Stimulated activated CD8-positive, alpha-beta memory T cell treated with anti-CD3 and anti-CD28 coated beads, Interleukin-4, amount 100 ng/mL, for 1 hour (primary cell): ENCODE measurements at regions not wholly inside any gene's neighbourhood (a gene's known extent, or its start where the extent isn't known, plus 50 kb on each side); places are given as distances from the start of the nearest gene placed in this dataset.
"Not testable (repeated sequence)": the region's sequence is repeated elsewhere in the genome, so short reads cannot be mapped to it uniquely, and the experiment has no call there.

Source experiments
- DNase-seq, 2 donors: peaks; one replicate each; pipeline ENCODE4 v3.0.0-alpha.2; 2020; ENCODE audit warnings: low read depth in 2 of 2, low spot score in 1 of 2

DNA sequence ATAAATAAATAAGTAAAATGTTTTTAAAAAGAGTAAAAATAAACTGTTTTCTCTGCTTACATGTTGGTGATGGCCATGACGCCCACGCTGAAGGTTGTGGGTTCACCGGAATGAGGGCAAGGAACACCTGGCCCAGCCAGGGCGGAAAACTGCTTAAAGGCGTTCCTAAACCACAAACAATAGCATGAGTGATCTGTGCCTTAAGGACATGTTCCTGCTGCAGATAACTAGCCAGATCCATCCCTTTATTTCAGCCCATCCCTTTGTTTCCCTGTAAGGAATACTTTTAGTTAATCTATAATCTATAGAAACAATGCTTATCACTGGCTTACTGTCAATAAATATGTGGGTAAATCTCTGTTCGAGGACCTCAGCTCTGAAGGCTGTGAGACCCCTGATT, 63.3 kb upstream of the CEP78 start:
- DNase-seq: not testable (repeated sequence)

DNA sequence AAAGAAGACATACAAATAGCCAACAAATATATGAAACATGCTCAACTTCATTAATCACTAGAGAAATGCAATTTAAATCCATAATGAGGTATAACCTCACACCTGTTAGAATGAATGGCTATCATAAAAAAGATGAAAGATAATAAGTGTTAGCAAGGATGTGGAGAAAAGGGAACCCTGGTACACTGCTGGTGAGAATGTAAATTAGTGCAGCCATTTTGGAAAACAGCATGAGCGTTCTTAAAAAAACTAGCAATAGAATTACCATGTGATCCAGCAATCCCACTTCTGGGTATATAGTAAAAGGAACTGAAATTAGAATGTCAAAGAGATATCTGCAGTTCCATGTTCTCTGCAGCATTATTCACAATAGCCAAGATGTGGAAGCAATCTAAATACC, 64.2 kb upstream of the CEP78 start:
- no peak for DNase-seq

DNA sequence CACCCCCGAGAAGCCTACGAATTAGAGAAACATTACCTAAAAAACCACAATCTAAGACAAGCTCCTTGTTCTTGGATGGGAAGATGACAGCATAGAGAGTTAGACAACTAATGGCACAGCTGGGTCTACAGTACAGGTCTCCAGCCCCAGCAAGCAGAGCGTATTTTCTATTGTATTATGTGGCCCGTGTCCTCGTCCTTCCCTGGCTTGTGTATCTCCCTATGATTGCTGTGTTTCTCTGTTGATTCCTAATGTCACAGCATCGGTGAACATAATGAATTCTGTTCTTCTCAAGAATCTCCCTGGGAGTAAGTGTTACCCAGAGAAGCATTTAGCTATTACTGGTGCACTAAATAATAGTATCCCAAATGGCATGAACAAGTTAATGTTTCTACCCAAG, 66.8 kb upstream of the CEP78 start:
- DNase-seq: no peak

GRCh38 chr9:78167356-78167755, 68.5 kb upstream of the CEP78 start:
- no peak for DNase-seq

DNA sequence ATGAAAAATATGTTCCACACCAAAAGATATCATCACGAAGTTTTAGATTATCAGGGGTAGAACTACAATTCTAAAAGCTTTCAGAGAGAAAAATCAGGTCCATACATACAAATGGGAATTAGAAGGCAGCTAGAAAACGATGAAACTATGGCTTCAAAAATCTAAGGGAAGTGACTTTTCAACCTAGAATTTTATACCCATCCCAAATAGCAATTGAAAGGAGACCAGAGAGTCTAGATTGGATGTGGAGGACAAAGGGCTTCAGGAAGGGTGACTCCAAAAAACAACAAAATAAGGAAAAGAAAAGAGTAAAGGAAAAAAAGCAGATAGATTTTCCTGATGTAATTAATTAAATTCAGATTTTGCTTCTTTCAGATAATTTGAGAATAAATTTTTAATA, 72.0 kb upstream of the CEP78 start:
- no peak for DNase-seq

DNA sequence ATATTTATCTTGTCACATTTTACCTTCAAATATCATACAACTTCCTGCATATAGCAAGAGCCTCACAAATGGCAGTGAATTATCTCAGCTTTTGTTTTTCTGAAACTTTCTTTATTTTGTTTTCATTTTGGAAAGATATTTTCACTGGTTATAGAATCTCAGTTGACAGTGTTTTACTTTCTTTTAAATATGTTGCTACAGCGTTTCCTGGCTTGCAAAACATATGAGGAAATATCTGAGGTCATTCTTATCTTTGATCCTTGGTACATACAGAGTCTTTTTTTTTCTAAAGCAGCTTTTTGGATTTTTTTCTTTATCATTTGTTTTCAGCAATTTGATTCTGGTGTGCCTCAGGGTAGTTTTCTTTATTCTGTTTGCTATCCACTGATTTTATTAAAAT, 77.6 kb upstream of the CEP78 start:
- DNase-seq: no peak

GRCh38 chr9:78150983-78151356, 84.9 kb upstream of the CEP78 start:
- no peak for DNase-seq

- DNase-seq: no peak
Measured at GRCh38 chr9:78150312-78150982, 85.4 kb upstream of the CEP78 start.

GRCh38 chr9:78149702-78150291, 86.1 kb upstream of the CEP78 start:
- no peak for DNase-seq

DNA sequence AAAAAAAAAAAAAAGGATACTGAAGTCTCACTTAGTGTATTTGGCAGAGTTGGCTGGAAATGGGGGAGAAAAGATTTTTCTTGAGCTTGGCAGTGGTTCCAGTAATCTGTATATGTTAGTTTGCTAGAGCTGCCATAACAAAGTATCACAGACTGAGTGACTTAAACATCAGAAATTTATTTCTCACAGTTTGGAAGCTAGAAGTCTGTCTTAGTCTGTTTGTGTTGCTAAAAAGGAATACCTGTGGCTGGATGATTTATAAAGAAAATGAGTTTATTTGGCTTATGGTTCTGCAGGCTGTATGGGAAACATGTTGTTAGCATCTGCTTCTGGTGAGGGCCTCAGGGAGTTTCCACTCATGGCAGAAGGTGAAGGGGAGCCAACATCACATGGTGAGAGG, 89.6 kb upstream of the CEP78 start:
- no peak for DNase-seq

GRCh38 chr9:78144663-78145377, 91.1 kb upstream of the CEP78 start:
- no peak for DNase-seq

GRCh38 chr9:78144008-78144381, 91.9 kb upstream of the CEP78 start:
- no peak for DNase-seq

DNA sequence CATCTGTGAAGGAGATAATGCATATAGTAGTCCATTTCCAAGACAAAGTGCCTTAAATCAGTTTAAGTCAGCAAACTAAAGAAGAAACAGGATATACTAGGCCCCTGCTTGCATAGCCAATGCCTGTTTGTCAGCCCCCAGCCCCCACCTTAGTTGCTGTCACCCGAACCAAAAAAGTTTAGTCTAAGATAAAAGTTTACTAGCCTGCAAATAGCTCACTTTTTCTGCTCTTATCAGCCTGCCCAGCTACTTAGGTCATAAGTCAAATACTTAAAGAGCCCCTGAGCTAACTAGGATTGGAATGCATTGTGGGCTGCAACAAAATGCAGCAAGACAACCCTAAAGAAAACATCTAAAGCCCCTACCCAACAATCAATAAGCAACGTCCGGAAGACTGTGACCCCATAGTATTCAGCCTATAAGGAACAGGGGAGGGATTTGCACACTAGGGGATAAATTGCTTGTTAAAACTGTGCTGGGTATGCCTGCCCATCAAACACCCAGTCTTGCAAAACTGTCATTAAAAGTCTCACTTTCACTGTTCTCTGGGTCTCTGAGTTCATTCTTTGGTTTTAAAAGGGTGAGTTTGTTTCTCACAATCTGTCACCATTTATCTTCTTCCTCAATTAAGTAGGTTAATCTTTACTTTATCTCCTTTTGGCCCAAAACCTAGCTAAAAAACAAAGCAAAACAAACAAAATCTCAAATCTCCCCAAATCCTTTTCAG, 92.4 kb upstream of the CEP78 start:
- no peak for DNase-seq

DNA sequence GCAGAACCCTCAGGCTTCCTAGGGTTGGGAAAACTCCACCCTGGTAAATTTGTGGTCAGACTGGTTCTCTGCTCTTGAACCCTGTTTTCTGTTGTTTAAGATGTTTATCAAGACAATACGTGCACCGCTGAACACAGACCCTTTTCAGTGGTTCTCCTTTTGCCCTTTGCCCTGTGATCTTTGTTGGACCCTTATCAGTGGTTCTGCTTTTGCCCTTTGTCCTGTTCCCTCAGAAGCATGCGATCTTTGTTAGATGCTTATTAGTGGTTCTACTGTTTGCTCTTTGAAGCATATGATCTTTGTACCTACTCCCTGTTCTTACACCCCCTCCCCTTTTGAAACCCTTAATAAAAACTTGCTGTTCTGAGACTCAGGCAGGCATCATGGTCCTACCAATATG, 93.6 kb upstream of the CEP78 start:
- DNase-seq: not testable (repeated sequence)

DNA sequence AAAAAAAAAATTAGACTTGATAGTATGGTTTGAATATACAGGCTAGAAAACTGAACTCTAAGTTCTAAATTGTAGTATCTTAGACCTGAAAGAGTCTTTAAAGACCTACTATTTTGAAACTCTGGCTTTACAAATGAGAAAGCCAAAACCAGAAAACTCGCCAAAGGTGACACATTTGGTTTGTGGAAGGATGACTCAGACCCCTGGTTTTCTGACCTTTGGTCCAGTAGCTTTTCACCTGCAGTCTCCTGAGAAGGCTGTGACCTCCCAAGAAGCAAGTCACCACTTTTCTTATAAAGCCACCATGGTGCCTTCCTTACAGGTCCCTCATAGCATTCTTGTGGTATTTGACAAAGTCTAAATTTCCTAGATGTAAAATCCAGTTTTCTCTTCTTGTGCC, 102.1 kb upstream of the CEP78 start:
- no peak for DNase-seq

DNA sequence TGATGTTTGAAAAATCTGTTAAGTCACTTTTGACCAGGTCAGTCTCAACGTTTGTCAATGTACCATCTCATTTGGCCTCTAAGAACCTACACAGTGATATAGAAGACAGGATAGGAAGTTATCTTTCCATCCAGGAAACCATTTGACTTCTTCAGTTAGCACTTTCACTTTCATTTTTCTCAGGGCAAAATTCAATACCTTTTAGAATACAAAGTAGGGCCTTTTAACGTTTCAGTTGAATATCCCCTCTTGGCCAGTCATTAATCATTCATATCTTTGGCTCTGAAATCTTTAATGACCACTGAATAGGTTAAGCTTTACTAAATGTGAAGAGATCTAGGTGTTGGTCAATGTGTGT, 101.1 kb upstream of the GNAQ start:
- DNase-seq: no peak

GRCh38 chr9:78131969-78132700, 100.5 kb upstream of the GNAQ start:
- DNase-seq: no peak

DNA sequence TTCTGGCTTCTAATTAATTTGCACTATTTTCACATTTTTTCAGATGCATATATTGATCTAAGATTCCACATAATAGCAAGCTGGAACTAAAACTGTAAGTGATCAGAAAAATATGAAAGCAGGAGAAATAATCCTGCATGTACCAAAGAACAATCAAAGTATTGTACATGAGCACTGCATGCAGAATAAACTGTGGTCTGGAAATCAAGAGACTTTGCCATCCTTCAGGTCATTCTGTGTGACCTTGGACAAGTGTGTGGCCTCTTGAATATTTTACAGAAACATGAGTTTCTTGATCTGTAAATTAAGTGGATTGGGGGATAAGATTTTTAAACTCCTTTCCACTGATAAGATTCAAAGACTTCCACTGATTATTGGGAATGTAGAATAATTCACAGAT, 99.2 kb upstream of the GNAQ start:
- DNase-seq: no peak

DNA sequence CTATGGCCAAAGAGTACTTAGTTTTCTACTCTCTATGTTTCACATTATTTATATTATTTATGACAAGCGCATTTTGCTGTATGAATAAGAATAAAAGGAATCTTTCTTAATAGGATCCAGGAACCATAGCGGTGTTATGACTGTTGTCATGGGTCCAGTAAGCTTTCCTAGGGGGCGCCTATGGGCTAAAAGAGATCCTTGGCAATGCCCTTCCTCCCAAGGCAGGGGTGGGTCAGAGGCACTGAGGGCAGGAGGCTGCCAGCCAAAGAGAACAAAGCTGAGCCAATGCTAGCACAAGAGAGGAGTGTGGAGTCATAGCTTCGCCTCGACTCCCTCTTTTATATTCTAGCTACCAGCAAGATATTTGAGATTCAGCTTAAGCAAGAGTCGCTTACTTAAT, 98.4 kb upstream of the GNAQ start:
- no peak for DNase-seq

DNA sequence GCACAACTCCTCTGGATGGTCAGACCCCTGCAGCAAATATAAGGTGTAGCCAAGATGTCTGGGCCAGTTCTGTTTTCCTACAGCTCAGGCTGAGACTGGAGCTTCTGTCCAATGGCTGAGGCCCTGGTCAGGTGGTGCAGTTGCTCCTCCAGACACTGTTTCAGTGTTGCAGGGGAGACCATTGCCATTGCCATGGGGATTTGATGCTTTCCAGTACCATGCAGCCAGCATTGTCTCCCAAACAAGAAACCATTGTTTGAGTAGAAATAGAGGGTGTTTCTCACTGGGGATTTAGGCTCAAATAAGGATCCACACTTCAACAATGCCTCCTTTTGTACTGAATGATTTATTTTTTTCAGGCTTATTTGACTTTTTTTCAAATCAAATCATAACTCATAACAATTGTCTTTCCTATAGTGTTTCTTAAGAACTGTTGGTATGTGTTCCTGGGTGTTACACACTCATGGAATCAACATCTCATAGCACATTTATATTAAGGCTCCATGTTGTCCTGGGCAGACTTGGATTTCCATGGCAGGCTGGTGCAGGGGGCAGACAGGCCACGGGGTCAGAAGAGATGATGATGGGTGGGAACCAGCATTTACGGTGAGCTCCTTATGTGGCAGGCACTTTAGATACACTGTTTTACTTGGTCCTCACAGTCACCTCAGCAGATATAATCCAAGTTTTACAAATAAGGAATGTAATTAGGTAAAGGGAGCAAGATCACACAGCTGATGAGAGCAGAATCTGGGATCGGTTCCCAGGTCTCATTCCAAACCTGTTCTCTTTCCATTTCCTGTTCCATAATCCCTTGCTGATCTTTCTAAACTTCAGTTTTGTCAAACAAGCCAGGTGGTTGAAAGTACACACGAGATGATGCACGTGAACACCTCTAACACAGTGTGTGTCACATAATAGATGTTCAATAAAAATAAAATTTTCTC, 95.9 kb upstream of the GNAQ start:
- DNase-seq: no peak
